ENCODE measurements at regions not wholly inside any gene's neighbourhood (a gene's known extent, or its start where the extent isn't known, plus 50 kb on each side); places are given as distances from the start of the nearest gene placed in this dataset.

GRCh38 chr5:167063116-167063515 lies 1228.3 kb upstream of the WWC1 start:
- ATAC-seq, result no peak
- TF ChIP-seq, protein P1, sequence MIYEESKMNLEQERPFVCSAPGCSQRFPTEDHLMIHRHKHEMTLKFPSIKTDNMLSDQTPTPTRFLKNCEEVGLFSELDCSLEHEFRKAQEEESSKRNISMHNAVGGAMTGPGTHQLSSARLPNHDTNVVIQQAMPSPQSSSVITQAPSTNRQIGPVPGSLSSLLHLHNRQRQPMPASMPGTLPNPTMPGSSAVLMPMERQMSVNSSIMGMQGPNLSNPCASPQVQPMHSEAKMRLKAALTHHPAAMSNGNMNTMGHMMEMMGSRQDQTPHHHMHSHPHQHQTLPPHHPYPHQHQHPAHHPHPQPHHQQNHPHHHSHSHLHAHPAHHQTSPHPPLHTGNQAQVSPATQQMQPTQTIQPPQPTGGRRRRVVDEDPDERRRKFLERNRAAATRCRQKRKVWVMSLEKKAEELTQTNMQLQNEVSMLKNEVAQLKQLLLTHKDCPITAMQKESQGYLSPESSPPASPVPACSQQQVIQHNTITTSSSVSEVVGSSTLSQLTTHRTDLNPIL (CRISPR knock-in tag; IDR thresholded peaks at IDR 0.05; ENCODE audit: low read depth), result no peak
- TF ChIP-seq ZNF8 (CRISPR knock-in tag; IDR thresholded peaks at IDR 0.05) (no peak), CSRNP3 (CRISPR knock-in tag; IDR thresholded peaks at IDR 0.05) (no peak), GLIS3 (CRISPR knock-in tag; IDR thresholded peaks at IDR 0.05) (no peak), ZFP3 (CRISPR knock-in tag; IDR thresholded peaks at IDR 0.05) (no peak), ZC3H10 (CRISPR knock-in tag; IDR thresholded peaks at IDR 0.05) (no peak), OSR1 (CRISPR knock-in tag; IDR thresholded peaks at IDR 0.05) (no peak), TOX (CRISPR knock-in tag; IDR thresholded peaks at IDR 0.05; ENCODE audit: borderline replicate concordance) (no peak), TSHZ2 (CRISPR knock-in tag; IDR thresholded peaks at IDR 0.05) (no peak), SNAI2 (CRISPR knock-in tag; IDR thresholded peaks at IDR 0.05) (no peak), ARNTL (CRISPR knock-in tag; IDR thresholded peaks at IDR 0.05; ENCODE audit: borderline replicate concordance, low read depth) (no peak), CSDC2 (CRISPR knock-in tag; IDR thresholded peaks at IDR 0.05) (no peak), ZNF70 (CRISPR knock-in tag; IDR thresholded peaks at IDR 0.05) (no peak), PPARA (CRISPR knock-in tag; IDR thresholded peaks at IDR 0.05; ENCODE audit: borderline replicate concordance) (no peak), RARB (CRISPR knock-in tag; IDR thresholded peaks at IDR 0.05) (no peak), ZFP30 (CRISPR knock-in tag; IDR thresholded peaks at IDR 0.05) (no peak), ZNF565 (CRISPR knock-in tag; conservative IDR thresholded peaks at IDR 0.05; ENCODE audit: low read depth) (no peak)
- TF ChIP-seq, protein P2, sequence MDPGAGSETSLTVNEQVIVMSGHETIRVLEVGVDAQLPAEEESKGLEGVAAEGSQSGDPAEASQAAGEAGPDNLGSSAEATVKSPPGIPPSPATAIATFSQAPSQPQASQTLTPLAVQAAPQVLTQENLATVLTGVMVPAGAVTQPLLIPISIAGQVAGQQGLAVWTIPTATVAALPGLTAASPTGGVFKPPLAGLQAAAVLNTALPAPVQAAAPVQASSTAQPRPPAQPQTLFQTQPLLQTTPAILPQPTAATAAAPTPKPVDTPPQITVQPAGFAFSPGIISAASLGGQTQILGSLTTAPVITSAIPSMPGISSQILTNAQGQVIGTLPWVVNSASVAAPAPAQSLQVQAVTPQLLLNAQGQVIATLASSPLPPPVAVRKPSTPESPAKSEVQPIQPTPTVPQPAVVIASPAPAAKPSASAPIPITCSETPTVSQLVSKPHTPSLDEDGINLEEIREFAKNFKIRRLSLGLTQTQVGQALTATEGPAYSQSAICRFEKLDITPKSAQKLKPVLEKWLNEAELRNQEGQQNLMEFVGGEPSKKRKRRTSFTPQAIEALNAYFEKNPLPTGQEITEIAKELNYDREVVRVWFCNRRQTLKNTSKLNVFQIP (CRISPR knock-in tag; IDR thresholded peaks at IDR 0.05; ENCODE audit: borderline replicate concordance, low read depth), result no peak

- TF ChIP-seq, protein P1 (CRISPR knock-in tag; IDR thresholded peaks at IDR 0.05; ENCODE audit: low read depth), result no peak
- TF ChIP-seq CSDC2 (CRISPR knock-in tag; IDR thresholded peaks at IDR 0.05) (no peak), ZFP30 (CRISPR knock-in tag; IDR thresholded peaks at IDR 0.05) (no peak), TOX (CRISPR knock-in tag; IDR thresholded peaks at IDR 0.05; ENCODE audit: borderline replicate concordance) (no peak), GLIS3 (CRISPR knock-in tag; IDR thresholded peaks at IDR 0.05) (no peak), PATZ1 (CRISPR knock-in tag; IDR thresholded peaks at IDR 0.05; ENCODE audit: borderline replicate concordance) (no peak), TSHZ2 (CRISPR knock-in tag; IDR thresholded peaks at IDR 0.05) (no peak), RARB (CRISPR knock-in tag; IDR thresholded peaks at IDR 0.05) (no peak), ZNF8 (CRISPR knock-in tag; IDR thresholded peaks at IDR 0.05) (no peak), SNAI2 (CRISPR knock-in tag; IDR thresholded peaks at IDR 0.05) (no peak), CSRNP3 (CRISPR knock-in tag; IDR thresholded peaks at IDR 0.05) (no peak), OSR1 (CRISPR knock-in tag; IDR thresholded peaks at IDR 0.05) (no peak), BACH2 (CRISPR knock-in tag; IDR thresholded peaks at IDR 0.05; ENCODE audit: borderline replicate concordance) (no peak), ISL1 (CRISPR knock-in tag; IDR thresholded peaks at IDR 0.05) (no peak)
- ATAC-seq, result no peak
These were observed 1227.7 kb upstream of the WWC1 start for GRCh38 chr5:167063788-167064187.

All from SK-N-SH treated with all-trans-retinoic acid at 6 μM for 48 hours (cell line).